ENCODE measurements at regions not wholly inside any gene's neighbourhood (a gene's known extent, or its start where the extent isn't known, plus 50 kb on each side); places are given as distances from the start of the nearest gene placed in this dataset.

DNA sequence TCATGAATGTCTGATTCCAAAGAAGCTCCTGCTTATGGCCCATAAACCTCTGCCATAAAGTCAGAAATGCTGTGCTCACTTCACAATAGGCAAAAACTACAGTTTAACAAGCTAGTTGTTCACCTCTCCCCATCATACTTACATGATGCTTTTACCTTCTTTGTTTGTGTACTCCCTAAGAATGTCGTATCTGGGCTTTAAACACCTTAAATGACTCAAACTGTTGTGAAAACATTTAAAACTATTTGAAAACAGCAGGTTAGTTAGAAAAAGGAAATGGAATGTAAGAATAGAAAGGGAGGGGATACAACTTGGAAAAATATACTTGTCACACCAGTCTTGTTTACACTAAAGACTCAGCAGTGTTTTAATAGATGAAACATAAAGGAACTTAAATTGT, 128.2 kb upstream of the AGR3 start:
- H3K36me3 ChIP-seq (ENCODE audit: control insufficient read depth in 2 of 2, insufficient read depth in 2 of 2, low read length in 1 of 2), result no peaks in the 10 kb centered on the region
- H3K4me3 ChIP-seq, result no peak overlapping the region
- H3K27me3 ChIP-seq (replicated peaks in 1 of 2; ENCODE audit: control insufficient read depth in 2 of 2, insufficient read depth in 2 of 2, low read length in 1 of 2), result no peaks in the 10 kb centered on the region
- SMC1A ChIA-PET (ENCODE audit: uncharacterized antibody, unreplicated experiment), result interaction anchor here (0.6 to 3.5 kb wide), 8 partner anchors 25 to 513 kb away, joined by 3 to 35 read pairs (median 5); no protein-coding TSS in a partner anchor
- no peak for DNase-seq (ENCODE audit: low read depth, low spot score)
- H3K9me3 ChIP-seq (replicated peaks; ENCODE audit: control insufficient read depth, insufficient read depth, low read length), result no peaks in the 10 kb centered on the region
- no peaks in the 10 kb centered on the region for H4K20me1 ChIP-seq (ENCODE audit: control insufficient read depth, insufficient read depth)
- no peak for FAIRE-seq
- no peaks in the 10 kb centered on the region for H3K4me1 ChIP-seq (ENCODE audit: control insufficient read depth, insufficient read depth, low read length)
- in situ Hi-C loops (cut with MboI) (no loop called here), intact Hi-C loops (cut with micrococcal nuclease; ENCODE audit: unreplicated experiment) (loop anchor here (1.0 to 10.0 kb wide), 2 partner anchors 145 to 291 kb away; no protein-coding TSS in a partner anchor)
- POLR2A ChIA-PET, result no interaction called here
- TF ChIP-seq, protein P1, sequence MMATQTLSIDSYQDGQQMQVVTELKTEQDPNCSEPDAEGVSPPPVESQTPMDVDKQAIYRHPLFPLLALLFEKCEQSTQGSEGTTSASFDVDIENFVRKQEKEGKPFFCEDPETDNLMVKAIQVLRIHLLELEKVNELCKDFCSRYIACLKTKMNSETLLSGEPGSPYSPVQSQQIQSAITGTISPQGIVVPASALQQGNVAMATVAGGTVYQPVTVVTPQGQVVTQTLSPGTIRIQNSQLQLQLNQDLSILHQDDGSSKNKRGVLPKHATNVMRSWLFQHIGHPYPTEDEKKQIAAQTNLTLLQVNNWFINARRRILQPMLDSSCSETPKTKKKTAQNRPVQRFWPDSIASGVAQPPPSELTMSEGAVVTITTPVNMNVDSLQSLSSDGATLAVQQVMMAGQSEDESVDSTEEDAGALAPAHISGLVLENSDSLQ (IDR thresholded peaks at IDR 0.05), result no peak
- no peak for TF ChIP-seq HDGF (IDR thresholded peaks at IDR 0.05)
- no peak for TF ChIP-seq CHD1 (IDR thresholded peaks at IDR 0.05; ENCODE audit: low read depth, low read length)
- TF ChIP-seq, protein P2, sequence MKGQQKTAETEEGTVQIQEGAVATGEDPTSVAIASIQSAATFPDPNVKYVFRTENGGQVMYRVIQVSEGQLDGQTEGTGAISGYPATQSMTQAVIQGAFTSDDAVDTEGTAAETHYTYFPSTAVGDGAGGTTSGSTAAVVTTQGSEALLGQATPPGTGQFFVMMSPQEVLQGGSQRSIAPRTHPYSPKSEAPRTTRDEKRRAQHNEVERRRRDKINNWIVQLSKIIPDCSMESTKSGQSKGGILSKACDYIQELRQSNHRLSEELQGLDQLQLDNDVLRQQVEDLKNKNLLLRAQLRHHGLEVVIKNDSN (IDR thresholded peaks at IDR 0.05; ENCODE audit: borderline replicate concordance, extremely low read length, insufficient read depth, low read depth, low read length), result no peak
- no peak for TF ChIP-seq ASH2L (IDR thresholded peaks at IDR 0.05; ENCODE audit: borderline replicate concordance, low read depth)
- no peak for TF ChIP-seq CHD2 (IDR thresholded peaks at IDR 0.05; ENCODE audit: borderline replicate concordance, low read depth, low read length)
- TF ChIP-seq KLF5 (IDR thresholded peaks at IDR 0.05; ENCODE audit: partially characterized antibody), result no peak
- TF ChIP-seq, protein P3, sequence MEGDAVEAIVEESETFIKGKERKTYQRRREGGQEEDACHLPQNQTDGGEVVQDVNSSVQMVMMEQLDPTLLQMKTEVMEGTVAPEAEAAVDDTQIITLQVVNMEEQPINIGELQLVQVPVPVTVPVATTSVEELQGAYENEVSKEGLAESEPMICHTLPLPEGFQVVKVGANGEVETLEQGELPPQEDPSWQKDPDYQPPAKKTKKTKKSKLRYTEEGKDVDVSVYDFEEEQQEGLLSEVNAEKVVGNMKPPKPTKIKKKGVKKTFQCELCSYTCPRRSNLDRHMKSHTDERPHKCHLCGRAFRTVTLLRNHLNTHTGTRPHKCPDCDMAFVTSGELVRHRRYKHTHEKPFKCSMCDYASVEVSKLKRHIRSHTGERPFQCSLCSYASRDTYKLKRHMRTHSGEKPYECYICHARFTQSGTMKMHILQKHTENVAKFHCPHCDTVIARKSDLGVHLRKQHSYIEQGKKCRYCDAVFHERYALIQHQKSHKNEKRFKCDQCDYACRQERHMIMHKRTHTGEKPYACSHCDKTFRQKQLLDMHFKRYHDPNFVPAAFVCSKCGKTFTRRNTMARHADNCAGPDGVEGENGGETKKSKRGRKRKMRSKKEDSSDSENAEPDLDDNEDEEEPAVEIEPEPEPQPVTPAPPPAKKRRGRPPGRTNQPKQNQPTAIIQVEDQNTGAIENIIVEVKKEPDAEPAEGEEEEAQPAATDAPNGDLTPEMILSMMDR (IDR thresholded peaks at IDR 0.05 in 2 of 3, conservative IDR thresholded peaks at IDR 0.05 in 1 of 3; ENCODE audit: control insufficient read depth in 2 of 3, extremely low read depth in 1 of 3, insufficient read depth in 1 of 3, low read depth in 3 of 3, low read length in 3 of 3), result no peak
- no peak for TF ChIP-seq FOS (IDR thresholded peaks at IDR 0.05; ENCODE audit: borderline replicate concordance, extremely low read depth, insufficient read length)
- no peak for TF ChIP-seq PAX8 (IDR thresholded peaks at IDR 0.05)
- TF ChIP-seq GABPA (IDR thresholded peaks at IDR 0.05; ENCODE audit: low read depth), result no peak
- no peak for TF ChIP-seq SMARCA5 (IDR thresholded peaks at IDR 0.05)
- TF ChIP-seq ZBED1 (IDR thresholded peaks at IDR 0.05; ENCODE audit: borderline replicate concordance), result no peak
- TF ChIP-seq, protein P4, sequence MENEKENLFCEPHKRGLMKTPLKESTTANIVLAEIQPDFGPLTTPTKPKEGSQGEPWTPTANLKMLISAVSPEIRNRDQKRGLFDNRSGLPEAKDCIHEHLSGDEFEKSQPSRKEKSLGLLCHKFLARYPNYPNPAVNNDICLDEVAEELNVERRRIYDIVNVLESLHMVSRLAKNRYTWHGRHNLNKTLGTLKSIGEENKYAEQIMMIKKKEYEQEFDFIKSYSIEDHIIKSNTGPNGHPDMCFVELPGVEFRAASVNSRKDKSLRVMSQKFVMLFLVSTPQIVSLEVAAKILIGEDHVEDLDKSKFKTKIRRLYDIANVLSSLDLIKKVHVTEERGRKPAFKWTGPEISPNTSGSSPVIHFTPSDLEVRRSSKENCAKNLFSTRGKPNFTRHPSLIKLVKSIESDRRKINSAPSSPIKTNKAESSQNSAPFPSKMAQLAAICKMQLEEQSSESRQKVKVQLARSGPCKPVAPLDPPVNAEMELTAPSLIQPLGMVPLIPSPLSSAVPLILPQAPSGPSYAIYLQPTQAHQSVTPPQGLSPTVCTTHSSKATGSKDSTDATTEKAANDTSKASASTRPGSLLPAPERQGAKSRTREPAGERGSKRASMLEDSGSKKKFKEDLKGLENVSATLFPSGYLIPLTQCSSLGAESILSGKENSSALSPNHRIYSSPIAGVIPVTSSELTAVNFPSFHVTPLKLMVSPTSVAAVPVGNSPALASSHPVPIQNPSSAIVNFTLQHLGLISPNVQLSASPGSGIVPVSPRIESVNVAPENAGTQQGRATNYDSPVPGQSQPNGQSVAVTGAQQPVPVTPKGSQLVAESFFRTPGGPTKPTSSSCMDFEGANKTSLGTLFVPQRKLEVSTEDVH (IDR thresholded peaks at IDR 0.05; ENCODE audit: low read depth, partially characterized antibody), result no peak
- TF ChIP-seq, protein P5, sequence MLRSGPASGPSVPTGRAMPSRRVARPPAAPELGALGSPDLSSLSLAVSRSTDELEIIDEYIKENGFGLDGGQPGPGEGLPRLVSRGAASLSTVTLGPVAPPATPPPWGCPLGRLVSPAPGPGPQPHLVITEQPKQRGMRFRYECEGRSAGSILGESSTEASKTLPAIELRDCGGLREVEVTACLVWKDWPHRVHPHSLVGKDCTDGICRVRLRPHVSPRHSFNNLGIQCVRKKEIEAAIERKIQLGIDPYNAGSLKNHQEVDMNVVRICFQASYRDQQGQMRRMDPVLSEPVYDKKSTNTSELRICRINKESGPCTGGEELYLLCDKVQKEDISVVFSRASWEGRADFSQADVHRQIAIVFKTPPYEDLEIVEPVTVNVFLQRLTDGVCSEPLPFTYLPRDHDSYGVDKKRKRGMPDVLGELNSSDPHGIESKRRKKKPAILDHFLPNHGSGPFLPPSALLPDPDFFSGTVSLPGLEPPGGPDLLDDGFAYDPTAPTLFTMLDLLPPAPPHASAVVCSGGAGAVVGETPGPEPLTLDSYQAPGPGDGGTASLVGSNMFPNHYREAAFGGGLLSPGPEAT (IDR thresholded peaks at IDR 0.05; ENCODE audit: low read depth), result no peak
- no peak for TF ChIP-seq FOXK2 (IDR thresholded peaks at IDR 0.05)
- no peak for TF ChIP-seq HDAC2 (IDR thresholded peaks at IDR 0.05)
- H3K4me2 ChIP-seq (ENCODE audit: control insufficient read depth, insufficient read depth), result no peak overlapping the region
- RAD21 ChIA-PET (ENCODE audit: unreplicated experiment), result interaction anchor here (1.0 to 3.6 kb wide), 5 partner anchors 141 to 298 kb away, joined by 4 to 59 read pairs (median 9); partner anchors contain the start of gene AHR
- H3K79me2 ChIP-seq (ENCODE audit: control insufficient read depth, insufficient read depth, low read length), result no peaks in the 10 kb centered on the region
- no peak for ATAC-seq
- H3K27ac ChIP-seq (ENCODE audit: control insufficient read depth, insufficient read depth), result no peak overlapping the region
- H3K9ac ChIP-seq (ENCODE audit: control insufficient read depth, insufficient read depth, low read length), result no peak overlapping the region
- BruUV-seq (replicated peaks), result no TSS peak
- 38% methylated on average over 1 of the region's 1 CpG for WGBS (ENCODE audit: insufficient coverage, insufficient replicate concordance, low lambda C conversion rate, missing lambda C conversion rate)
- no peak overlapping the region for H2AFZ ChIP-seq (ENCODE audit: control insufficient read depth, low read depth, low read length)
- CTCF ChIA-PET, result interaction anchor here (0.6 to 5.2 kb wide), 14 partner anchors 10 to 522 kb away, joined by 3 to 64 read pairs (median 6); partner anchors contain the start of gene AHR
